Bronchial epithelial cell (primary cell): ENCODE measurements at regions not wholly inside any gene's neighbourhood (a gene's known extent, or its start where the extent isn't known, plus 50 kb on each side); places are given as distances from the start of the nearest gene placed in this dataset.

Experiments
- DNase-seq: peaks from one replicate; pipeline ENCODE4 v3.0.0-alpha.2; 2010; ENCODE audit warnings: low read depth
- FAIRE-seq: peaks from 2 replicates; lab custom pipeline; 2011; peaks lifted over from hg19 to GRCh38; lab: Jason Lieb, UNC
- H3K27me3 ChIP-seq: 2 replicates; pipeline ENCODE4 v1.5.1; 2011; ENCODE audit warnings: low read length; ENCODE audit not compliant: control insufficient read depth, insufficient read depth
- H3K36me3 ChIP-seq: 2 replicates; pipeline ENCODE4 v1.5.1; 2011; ENCODE audit warnings: low read length; ENCODE audit not compliant: control insufficient read depth, insufficient read depth
- H3K4me3 ChIP-seq: 2 replicates; pipeline ENCODE4 v1.5.1; 2011; ENCODE audit warnings: mild to moderate bottlenecking, low read depth, low read length, control low read depth
- CTCF ChIP-seq: IDR thresholded peaks from 2 replicates; pipeline ENCODE4 v1.5.1; 2011; ENCODE audit warnings: mild to moderate bottlenecking, moderate library complexity, low read length, control low read depth, inconsistent platforms; ENCODE audit not compliant: insufficient read depth, severe bottlenecking

GRCh38 chr12:17853054-17853453 lies 236.9 kb downstream of the RERGL start:
- no peak for TF ChIP-seq CTCF
- FAIRE-seq (no peak), DNase-seq (no peak)
- no peak overlapping the region for H3K4me3 ChIP-seq
- H3K27me3 ChIP-seq, result no peaks in the 10 kb centered on the region
- H3K36me3 ChIP-seq, result no peaks in the 10 kb centered on the region

- no peaks in the 10 kb centered on the region for H3K27me3 ChIP-seq
- H3K4me3 ChIP-seq, result no peak overlapping the region
- DNase-seq (no peak), FAIRE-seq (no peak)
- TF ChIP-seq CTCF, result no peak
- H3K36me3 ChIP-seq, result no peaks in the 10 kb centered on the region
Observed at GRCh38 chr12:17841496-17841895, 248.5 kb downstream of the RERGL start.

GRCh38 chr12:17829813-17830212 lies 260.2 kb downstream of the RERGL start:
- TF ChIP-seq CTCF, result no peak
- Histone ChIP-seq H3K4me3 (no peak overlapping the region), H3K36me3 (no peaks in the 10 kb centered on the region), H3K27me3 (no peaks in the 10 kb centered on the region)
- DNase-seq (no peak), FAIRE-seq (no peak)

DNA sequence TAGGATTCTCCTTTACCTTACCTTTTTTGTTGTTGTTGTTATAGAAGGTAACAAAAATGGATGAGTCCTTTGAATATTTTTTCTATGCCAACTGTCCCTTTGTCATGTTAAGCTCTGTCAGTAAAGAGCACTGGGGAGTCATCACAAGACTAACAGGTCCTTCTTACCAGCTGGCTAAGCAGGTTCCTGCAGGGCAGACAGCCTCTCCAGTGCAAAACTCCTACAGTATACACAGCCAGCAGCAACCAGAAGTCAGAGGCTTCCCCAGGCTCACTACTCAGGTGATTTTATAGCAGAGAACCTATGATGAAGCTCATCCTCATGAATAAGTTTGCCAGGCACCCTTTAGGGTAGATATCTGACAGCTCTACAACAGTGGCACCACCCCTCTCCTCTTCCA lies 271.1 kb downstream of the RERGL start:
- no peak for DNase-seq
- H3K36me3 ChIP-seq, result no peaks in the 10 kb centered on the region
- no peaks in the 10 kb centered on the region for H3K27me3 ChIP-seq
- no peak for FAIRE-seq
- no peak for TF ChIP-seq CTCF
- H3K4me3 ChIP-seq, result no peak overlapping the region

GRCh38 chr12:17810399-17810798 lies 279.6 kb downstream of the RERGL start:
- Histone ChIP-seq H3K4me3 (no peak overlapping the region), H3K36me3 (no peaks in the 10 kb centered on the region), H3K27me3 (no peaks in the 10 kb centered on the region)
- DNase-seq (no peak), FAIRE-seq (no peak)
- no peak for TF ChIP-seq CTCF

DNA sequence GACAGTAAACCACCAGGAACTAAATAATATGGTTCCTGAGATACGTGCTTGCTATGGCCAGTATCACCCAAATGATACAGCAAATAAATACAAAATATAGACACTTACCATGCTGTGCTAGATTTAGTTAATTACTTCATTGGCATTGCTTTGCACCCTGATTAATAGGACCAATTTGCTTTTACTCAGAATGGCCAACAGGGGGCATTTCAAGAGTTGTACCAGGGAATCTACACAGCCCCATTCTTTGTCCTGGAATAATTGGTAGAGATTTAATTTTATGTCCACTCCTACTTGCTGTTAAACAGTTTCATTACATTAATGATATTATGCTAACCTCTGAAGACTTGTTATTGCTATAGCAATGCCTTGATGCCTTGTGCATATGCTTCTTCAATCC lies 280.8 kb downstream of the RERGL start:
- no peak for TF ChIP-seq CTCF
- Histone ChIP-seq H3K4me3 (no peak overlapping the region), H3K36me3 (no peaks in the 10 kb centered on the region), H3K27me3 (no peaks in the 10 kb centered on the region)
- FAIRE-seq (no peak), DNase-seq (no peak)
